NCI-H2196 treated with DMSO at 0.1 percent for 48 hours (cell line): ENCODE measurements at regions not wholly inside any gene's neighbourhood (a gene's known extent, or its start where the extent isn't known, plus 50 kb on each side); places are given as distances from the start of the nearest gene placed in this dataset.
"Not testable (repeated sequence)": the region's sequence is repeated elsewhere in the genome, so short reads cannot be mapped to it uniquely, and the experiment has no call there.

Source experiments
- DNase-seq: peaks from one replicate; lab custom pipeline; 2025; ENCODE audit not compliant: unreplicated experiment; lab: John Stamatoyannopoulos, UW

DNA sequence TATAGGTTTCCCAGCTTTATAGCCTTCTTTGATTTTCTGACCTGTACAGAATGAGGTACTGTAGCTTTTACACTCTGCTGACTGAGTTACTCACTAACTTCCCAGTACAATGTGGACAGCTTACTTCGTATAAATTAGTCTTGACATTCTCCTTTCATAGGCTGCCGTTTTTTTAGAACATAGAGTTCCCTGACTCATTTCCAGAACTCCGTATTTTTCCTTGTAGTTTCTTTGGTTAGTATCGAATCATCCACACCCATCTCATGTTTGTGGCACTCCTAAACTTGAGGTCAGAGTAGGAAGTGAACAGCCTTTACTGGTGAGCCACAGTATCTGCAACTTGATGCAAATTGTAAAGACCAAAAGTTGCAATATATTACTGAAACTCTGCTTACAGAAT is 303.9 kb downstream of the SLITRK5 start:
- no peak for DNase-seq

DNA sequence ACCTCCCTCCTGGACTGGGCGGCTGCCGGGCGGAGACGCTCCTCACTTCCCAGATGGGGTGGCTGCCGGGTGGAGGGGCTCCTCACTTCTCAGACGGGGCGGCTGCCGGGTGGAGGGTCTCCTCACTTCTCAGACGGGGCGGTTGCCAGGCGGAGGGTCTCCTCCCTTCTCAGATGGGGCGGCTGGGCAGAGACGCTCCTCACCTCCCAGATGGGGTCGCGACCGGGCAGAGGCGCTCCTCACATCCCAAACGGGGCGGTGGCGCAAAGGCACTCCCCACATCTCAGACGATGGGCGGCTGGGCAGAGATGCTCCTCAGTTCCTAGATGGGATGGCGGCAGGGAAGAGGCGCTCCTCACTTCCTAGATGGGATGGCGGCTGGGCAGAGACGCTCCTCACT is 305.5 kb downstream of the SLITRK5 start:
- DNase-seq = not testable (repeated sequence)

- no peak for DNase-seq
Measured at GRCh38 chr13:87981416-87981815, 310.2 kb downstream of the SLITRK5 start.

GRCh38 chr13:87982400-87982799 is 311.2 kb downstream of the SLITRK5 start:
- no peak for DNase-seq

- DNase-seq = no peak
Measured at GRCh38 chr13:87986639-87987250, 315.6 kb downstream of the SLITRK5 start.

DNA sequence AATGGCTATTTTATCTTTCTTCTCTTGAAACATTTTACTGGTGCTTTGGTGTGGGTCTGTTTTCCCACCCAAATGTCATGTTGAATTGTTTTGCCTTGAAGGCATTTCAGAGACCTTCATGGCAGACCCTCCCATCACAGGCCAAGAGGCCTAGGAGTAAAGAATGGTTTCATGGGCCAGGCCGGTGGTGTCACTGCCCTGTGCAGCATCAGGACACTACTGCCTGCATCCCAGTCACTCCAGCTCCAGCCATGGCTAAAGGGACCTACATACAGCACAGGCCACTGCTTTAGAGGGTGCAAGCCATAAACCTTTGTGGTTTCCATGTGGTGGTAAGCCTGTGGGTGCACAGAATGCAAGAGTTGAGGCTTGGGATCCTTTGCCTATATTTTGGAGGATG is 326.9 kb downstream of the SLITRK5 start:
- DNase-seq = no peak

DNA sequence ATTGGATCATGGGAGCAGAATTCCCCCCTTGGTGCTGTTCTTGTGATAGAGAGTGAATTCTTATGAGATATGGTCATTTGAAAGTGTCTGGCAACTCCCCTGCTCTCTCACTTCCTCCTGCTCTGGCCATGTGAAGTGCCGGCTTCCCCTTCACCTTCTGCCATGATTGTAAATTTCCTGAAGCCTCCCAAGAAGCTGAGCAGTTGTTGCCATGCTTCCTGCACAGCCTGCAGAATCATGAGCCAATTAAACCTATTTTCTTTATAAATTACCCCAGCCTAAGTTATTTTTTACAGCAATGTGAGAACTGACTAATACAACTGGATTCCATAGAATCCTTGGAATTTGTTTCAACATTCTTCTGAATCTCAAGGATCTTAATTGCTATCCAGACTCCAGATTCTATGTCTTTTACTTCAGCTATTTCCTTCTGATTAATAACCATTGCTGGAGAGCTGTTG is 328.1 kb downstream of the SLITRK5 start:
- no peak for DNase-seq

DNA sequence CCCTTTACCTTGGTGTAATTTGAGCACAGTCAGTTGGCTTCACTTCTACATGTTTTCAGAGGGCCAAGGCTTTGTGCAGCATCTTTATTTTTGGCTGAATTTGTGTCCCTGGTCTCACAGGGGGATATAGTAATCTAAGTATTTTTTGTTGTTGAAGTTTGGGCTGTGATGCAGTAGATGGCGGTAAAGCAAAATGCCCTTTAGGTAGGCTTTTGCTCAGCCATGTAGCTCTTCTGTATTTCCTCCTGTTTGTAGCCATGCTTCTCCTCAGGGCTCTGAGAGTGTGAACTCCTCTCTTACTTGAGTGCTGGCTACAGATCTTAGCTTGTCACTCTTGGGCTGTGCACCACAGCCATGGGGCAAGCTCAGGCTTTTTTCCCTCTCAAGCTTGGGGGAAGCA is 328.6 kb downstream of the SLITRK5 start:
- no peak for DNase-seq

GRCh38 chr13:88000239-88000638 is 329.1 kb downstream of the SLITRK5 start:
- no peak for DNase-seq

GRCh38 chr13:88000787-88001186 is 329.6 kb downstream of the SLITRK5 start:
- no peak for DNase-seq

DNA sequence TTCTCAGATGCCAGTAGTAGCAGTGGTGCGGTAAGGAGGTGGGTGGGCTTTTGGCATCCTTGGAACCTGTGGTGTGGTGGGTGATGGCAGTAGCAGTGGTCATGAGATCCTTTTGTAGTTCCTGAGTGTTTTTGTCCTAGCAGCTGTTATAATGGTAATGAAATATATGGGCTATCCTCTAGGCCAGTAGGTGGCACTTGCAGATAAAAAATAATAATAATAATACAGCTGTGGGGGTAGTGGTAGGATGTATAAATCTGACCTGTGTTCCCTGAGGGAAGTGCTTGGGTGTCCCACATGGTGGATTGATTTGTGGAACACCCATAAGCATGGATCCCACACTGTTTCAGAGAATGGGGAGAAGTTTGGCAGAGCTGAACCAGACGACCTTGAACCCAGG is 334.0 kb downstream of the SLITRK5 start:
- no peak for DNase-seq

DNA sequence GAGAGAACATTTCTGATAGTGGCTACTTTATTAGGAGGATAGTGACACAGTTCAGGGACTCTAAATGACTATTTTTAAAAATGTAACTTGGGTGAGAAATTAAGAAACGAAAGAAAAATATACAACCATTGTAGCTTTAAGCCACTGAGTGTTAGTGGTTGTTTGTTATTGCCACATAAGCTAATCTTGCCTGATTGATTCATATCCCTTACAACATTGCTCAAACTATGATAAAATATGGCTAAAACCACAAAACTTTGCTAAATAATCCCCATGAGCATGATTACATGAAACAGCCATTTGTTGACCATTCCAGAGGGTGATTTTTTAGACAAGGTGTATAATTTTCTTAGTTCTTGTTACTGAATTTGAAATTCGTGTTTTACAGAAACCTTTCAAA is 343.4 kb downstream of the SLITRK5 start:
- no peak for DNase-seq

DNA sequence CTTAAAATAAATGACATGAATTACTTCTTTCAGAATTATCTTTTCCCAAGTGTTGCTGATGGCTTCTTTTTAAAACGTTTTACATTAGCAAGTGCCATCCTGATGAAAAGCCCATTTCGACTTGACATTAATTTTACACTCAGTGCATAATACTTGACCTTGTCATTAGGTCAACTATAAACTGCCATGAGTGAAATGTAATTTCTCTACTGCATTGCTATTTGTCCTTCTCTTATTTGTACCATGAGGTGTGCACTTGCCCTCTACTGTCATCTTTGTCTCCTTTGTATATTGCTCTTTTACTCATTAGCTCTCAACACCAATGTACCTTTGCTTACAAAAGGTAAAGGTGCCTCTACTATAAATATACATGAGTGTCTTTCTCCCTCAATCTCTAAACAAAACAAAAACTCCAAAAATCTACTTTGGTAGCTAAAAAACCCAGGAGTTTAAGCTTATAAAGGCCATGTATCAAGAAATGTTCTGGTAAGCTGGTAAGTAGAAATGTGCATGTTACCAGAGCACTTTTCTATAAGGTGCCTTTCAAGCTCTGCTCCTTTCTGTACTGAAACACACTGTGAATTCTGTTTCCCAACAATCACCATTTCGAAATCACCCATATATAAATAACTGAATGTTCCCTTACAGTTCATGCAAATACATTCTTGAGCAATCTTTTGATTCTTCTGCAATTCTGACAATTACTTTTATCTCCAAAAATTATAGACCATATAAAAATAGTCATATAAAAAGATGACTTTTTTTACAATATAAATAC is 351.4 kb downstream of the SLITRK5 start:
- no peak for DNase-seq

DNA sequence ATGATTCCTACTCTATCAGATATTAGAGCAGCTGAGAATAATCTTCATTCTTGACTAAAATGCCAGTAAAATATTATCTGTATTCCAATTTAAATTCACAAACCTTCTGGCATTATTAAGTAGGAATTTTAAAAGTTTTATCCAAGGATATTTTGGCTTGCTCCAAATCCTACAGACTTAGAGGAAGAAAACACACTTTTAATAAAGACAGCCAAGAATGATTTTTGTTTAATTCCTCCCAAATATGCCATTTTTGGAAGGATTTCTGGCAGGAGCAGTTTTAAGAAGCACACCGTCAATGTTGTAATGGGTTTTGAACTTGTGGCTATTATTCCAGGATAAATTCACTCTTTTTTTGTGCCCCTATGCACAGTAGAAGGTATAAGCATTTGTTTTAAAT is 355.1 kb downstream of the SLITRK5 start:
- DNase-seq = no peak

- no peak for DNase-seq
Measured at GRCh38 chr13:88031980-88032559, 360.9 kb downstream of the SLITRK5 start.

GRCh38 chr13:88036205-88036604 is 365.0 kb downstream of the SLITRK5 start:
- not testable (repeated sequence) for DNase-seq

DNA sequence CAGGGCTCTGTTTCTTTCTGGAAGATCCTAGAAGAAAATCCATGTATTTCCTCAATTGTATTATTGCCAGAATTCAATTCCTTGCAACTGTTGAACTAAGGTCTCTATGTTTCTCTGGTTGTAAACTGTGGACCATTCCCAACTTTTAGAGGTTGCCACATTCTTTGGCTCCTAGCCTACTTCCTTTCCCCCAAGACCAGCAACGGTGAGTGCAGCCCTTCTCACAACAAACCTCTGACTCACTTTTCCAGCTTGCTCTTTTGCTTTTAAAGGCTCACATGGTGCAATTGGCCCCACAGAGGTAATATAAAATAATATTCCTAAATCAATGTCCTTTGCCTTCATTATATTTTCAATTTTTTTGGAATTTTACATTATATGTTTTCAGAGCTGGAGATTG is 371.3 kb downstream of the SLITRK5 start:
- DNase-seq = no peak

DNA sequence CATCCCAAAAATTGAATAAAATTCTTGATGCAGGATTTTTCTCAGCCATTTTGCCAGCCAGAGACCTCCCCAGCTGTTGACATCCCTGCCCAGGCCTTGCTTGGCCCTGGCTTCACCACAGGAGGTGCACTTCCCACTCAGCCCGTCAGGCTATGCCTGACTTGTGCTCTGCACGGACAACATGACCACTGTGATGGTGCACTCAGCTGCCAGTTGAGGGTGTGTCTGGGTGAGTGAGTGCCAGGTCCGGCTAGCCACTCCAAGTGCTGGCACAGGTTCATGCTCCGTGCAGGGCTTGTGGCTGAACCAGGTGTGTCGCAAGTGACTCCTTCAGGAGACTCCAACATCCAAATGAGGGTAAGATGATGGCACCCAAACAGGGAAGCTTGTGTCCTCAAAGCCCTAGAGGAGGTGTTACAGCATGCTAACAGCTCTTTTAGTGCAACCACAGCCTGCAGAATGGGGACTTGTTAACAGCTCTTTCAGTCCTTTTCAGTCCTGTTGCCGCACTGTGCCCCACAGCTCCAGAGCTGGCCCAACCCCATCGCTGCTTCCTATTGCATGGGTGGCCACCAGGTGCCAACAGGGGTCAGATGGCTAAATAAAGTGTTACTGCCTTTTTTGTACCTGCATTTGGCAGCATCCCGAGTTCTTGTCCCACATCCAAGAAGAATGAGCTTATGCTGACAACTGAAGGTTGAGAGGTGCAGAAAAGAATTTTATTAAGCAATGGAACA is 380.7 kb downstream of the SLITRK5 start:
- no peak for DNase-seq

DNA sequence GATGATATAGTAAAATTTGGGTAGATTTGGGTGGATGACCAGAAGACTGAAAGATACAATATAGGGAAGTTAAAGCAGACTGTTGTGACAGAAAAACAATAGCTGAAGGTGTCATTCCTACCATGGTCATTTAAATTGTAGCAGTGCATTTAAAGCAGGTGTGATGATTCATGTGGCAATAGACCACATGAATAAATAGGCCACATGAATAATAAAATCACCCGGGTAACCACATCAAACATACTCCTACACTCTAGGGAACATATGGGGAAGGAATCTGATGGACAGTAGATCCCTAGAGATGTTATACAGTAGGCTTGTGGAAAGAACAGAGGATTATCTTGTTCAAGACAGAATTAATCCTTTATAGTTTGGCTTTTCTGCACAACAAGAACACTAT is 392.6 kb downstream of the SLITRK5 start:
- DNase-seq = no peak

GRCh38 chr13:88066847-88067246 is 395.7 kb downstream of the SLITRK5 start:
- no peak for DNase-seq

GRCh38 chr13:88068316-88068715 is 397.1 kb downstream of the SLITRK5 start:
- DNase-seq = no peak

GRCh38 chr13:88068975-88069374 is 397.8 kb downstream of the SLITRK5 start:
- DNase-seq = no peak
